Astrocyte (in vitro differentiated cells and primary cell): ENCODE measurements at regions not wholly inside any gene's neighbourhood (a gene's known extent, or its start where the extent isn't known, plus 50 kb on each side); places are given as distances from the start of the nearest gene placed in this dataset.

Source experiments
- EZH2 ChIP-seq: IDR thresholded peaks from 2 replicates; pipeline ENCODE4 v1.6.1; 2012; ENCODE audit warnings: mild to moderate bottlenecking, low read length, inconsistent platforms; ENCODE audit not compliant: insufficient read depth
- TF ChIP-seq, protein P1 (sequence below): IDR thresholded peaks from 2 replicates; pipeline ENCODE4 v1.5.1; 2011; ENCODE audit warnings: low read depth, mild to moderate bottlenecking, inconsistent platforms, low read length, moderate library complexity; ENCODE audit not compliant: insufficient read depth

DNA sequence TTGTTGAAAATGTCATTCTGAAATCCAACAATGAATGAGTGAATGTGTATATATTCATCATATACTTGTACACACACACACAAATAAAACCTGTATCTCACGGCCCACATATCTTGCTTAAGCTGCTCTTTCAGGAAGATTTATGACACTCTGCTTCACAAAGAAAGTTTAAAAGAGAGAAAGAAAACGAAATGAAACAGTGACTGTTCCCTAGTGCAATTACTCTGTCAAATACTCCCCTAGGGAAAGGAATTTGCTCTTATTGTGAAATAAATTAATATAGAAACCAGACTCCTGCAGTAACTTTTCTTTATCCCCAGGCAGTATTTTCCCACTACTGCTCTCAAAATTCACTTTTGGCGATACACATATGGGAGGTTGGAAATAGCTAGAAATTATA is 329.1 kb downstream of the VPS13C start:
- TF ChIP-seq, protein P1, sequence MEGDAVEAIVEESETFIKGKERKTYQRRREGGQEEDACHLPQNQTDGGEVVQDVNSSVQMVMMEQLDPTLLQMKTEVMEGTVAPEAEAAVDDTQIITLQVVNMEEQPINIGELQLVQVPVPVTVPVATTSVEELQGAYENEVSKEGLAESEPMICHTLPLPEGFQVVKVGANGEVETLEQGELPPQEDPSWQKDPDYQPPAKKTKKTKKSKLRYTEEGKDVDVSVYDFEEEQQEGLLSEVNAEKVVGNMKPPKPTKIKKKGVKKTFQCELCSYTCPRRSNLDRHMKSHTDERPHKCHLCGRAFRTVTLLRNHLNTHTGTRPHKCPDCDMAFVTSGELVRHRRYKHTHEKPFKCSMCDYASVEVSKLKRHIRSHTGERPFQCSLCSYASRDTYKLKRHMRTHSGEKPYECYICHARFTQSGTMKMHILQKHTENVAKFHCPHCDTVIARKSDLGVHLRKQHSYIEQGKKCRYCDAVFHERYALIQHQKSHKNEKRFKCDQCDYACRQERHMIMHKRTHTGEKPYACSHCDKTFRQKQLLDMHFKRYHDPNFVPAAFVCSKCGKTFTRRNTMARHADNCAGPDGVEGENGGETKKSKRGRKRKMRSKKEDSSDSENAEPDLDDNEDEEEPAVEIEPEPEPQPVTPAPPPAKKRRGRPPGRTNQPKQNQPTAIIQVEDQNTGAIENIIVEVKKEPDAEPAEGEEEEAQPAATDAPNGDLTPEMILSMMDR: no peak
- TF ChIP-seq EZH2: no peak
